HCT116 (cell line): ENCODE measurements at regions not wholly inside any gene's neighbourhood (a gene's known extent, or its start where the extent isn't known, plus 50 kb on each side); places are given as distances from the start of the nearest gene placed in this dataset.

Experiments
- ATAC-seq: fragments of 200-7000 bp; cut with Tn5 transposase; 2 replicates; pipeline ENCODE4 v1.9.1; 2020; ENCODE audit warnings: mild to moderate bottlenecking, moderate library complexity
- BruUV-seq: library from RNA; stranded (reverse); fragments of 400-500 nt; replicated peaks from 2 replicates; lab custom pipeline; 2021; lab: Mats Ljungman, UMichigan
- CTCF ChIA-PET: fragments of 300-600 bp; sonication (Branson Sonifier 250); formaldehyde crosslinking; loops from one replicate; lab custom pipeline; 2021; ENCODE audit warnings: antibody characterized with exemption; lab: Charles Lee
- POLR2A ChIA-PET: fragments of 300-600, 350-600 bp; sonication (Branson Sonifier 250); formaldehyde crosslinking; loops from one replicate; lab custom pipeline; 2021; ENCODE audit warnings: antibody characterized with exemption; lab: Charles Lee
- RAD21 ChIA-PET, 2 experiments: fragments of 300-600 bp; sonication (Branson Sonifier 250); formaldehyde crosslinking; loops; one replicate each; lab custom pipeline; 2023; ENCODE audit warnings: low total read pairs in 2 of 2; ENCODE audit not compliant: uncharacterized antibody in 2 of 2, unreplicated experiment in 2 of 2, low non-redundant PET in 1 of 2; lab: Charles Lee
- DNase-seq: peaks from one replicate; pipeline ENCODE4 v3.0.0-alpha.2; 2010; ENCODE audit warnings: low read depth, low spot score
- H2AFZ ChIP-seq: fragments of 200-600 bp; shearing (Covaris generic), sonication (generic); 2 replicates; pipeline ENCODE4 v1.6.1; 2017; ENCODE audit warnings: low read depth, mixed run types, mixed read lengths, antibody characterized with exemption, low read length; ENCODE audit not compliant: poor library complexity, severe bottlenecking
- H3K27ac ChIP-seq: 2 replicates; pipeline ENCODE4 v1.5.1; 2012; ENCODE audit warnings: low read depth, low read length
- H3K27me3 ChIP-seq: fragments of 200-600 bp; sonication (generic); 2 replicates; pipeline ENCODE4 v1.6.1; 2016; ENCODE audit warnings: mixed run types, low read length, mixed read lengths; ENCODE audit not compliant: insufficient read depth
- H3K36me3 ChIP-seq, 2 experiments: fragments of 200-500 bp in 1 of 2; fragments of 200-600 bp in 1 of 2; sonication (Bioruptor generic) in 1 of 2; sonication (generic) in 1 of 2; 2 replicates each; pipeline versions ENCODE4 v1.5.1 to v1.6.1; 2014 to 2016; ENCODE audit warnings: low read length in 2 of 2, inconsistent platforms in 1 of 2, mixed read lengths in 1 of 2, mixed run types in 1 of 2; ENCODE audit not compliant: insufficient read depth in 2 of 2, control insufficient read depth in 1 of 2
- H3K4me1 ChIP-seq, 2 experiments: fragments of 200-600 bp in 1 of 2; sonication (generic) in 1 of 2; 2 replicates each; pipeline versions ENCODE4 v1.5.1 to v1.6.1; 2012 to 2017; ENCODE audit warnings: low read length in 2 of 2, inconsistent platforms in 1 of 2, mild to moderate bottlenecking in 1 of 2, mixed read lengths in 1 of 2, mixed run types in 1 of 2, moderate library complexity in 1 of 2; ENCODE audit not compliant: insufficient read depth in 2 of 2, control insufficient read depth in 1 of 2
- H3K4me2 ChIP-seq: fragments of 200-600 bp; sonication (generic); 2 replicates; pipeline ENCODE4 v1.6.1; 2017; ENCODE audit warnings: mixed run types, low read length, mixed read lengths
- H3K4me3 ChIP-seq, 2 experiments: fragments of 200-600 bp in 1 of 2; sonication (generic) in 1 of 2; replicated peaks in 1 of 2; 2 replicates each; pipeline ENCODE4 v1.5.1; 2011 to 2016; ENCODE audit warnings: low read length in 2 of 2, control low read depth in 1 of 2, low read depth in 1 of 2, mild to moderate bottlenecking in 1 of 2, mixed read lengths in 1 of 2, mixed run types in 1 of 2
- H3K79me2 ChIP-seq: fragments of 200-600 bp; sonication (generic); 2 replicates; pipeline ENCODE4 v1.6.1; 2017; ENCODE audit warnings: mild to moderate bottlenecking, mixed run types, low read length, moderate library complexity, mixed read lengths; ENCODE audit not compliant: insufficient read depth
- H3K9ac ChIP-seq: fragments of 200-600 bp; sonication (generic); 2 replicates; pipeline ENCODE4 v1.6.1; 2016; ENCODE audit warnings: low read length, mixed read lengths
- H3K9me2 ChIP-seq: fragments of 200-600 bp; sonication (generic), shearing (Covaris generic); 2 replicates; pipeline ENCODE4 v1.6.1; 2017; ENCODE audit warnings: mixed run types, mild to moderate bottlenecking, moderate library complexity; ENCODE audit not compliant: insufficient read depth
- H3K9me3 ChIP-seq, 2 experiments: fragments of 200-500 bp in 1 of 2; fragments of 200-600 bp in 1 of 2; sonication (Bioruptor generic) in 1 of 2; sonication (generic) in 1 of 2; 2 replicates each; pipeline ENCODE4 v1.6.1; 2014 to 2017; ENCODE audit warnings: low read length in 2 of 2, mixed read lengths in 2 of 2, inconsistent platforms in 1 of 2, low read depth in 1 of 2, mild to moderate bottlenecking in 1 of 2, mixed run types in 1 of 2, moderate library complexity in 1 of 2; ENCODE audit not compliant: control insufficient read depth in 1 of 2, insufficient read depth in 1 of 2
- H4K20me1 ChIP-seq: fragments of 200-600 bp; sonication (generic), shearing (Covaris generic); 2 replicates; pipeline ENCODE4 v1.6.1; 2017; ENCODE audit warnings: mixed run types, mild to moderate bottlenecking, moderate library complexity; ENCODE audit not compliant: insufficient read depth
- CBX3 ChIP-seq: IDR thresholded peaks from 2 replicates; pipeline ENCODE4 v1.6.1; 2012; ENCODE audit warnings: low read depth
- CEBPB ChIP-seq: IDR thresholded peaks from 2 replicates; pipeline ENCODE4 v1.6.1; 2012; ENCODE audit warnings: low read depth
- EGR1 ChIP-seq: IDR thresholded peaks from 2 replicates; pipeline ENCODE4 v1.6.1; 2012; ENCODE audit warnings: low read depth
- EZH2phosphoT487 ChIP-seq: fragments of 200-600 bp; IDR thresholded peaks from 2 replicates; pipeline ENCODE4 v1.6.1; 2018; ENCODE audit warnings: antibody characterized with exemption, borderline replicate concordance
- JUND ChIP-seq: IDR thresholded peaks from 2 replicates; pipeline ENCODE4 v1.6.1; 2012
- POLR2AphosphoS5 ChIP-seq: IDR thresholded peaks from 2 replicates; pipeline ENCODE4 v1.6.1; 2011; ENCODE audit warnings: mild to moderate bottlenecking, low read depth, low read length, moderate library complexity
- RAD21 ChIP-seq: IDR thresholded peaks from 2 replicates; pipeline ENCODE4 v1.6.1; 2012; ENCODE audit warnings: low read depth, mild to moderate bottlenecking
- SIN3A ChIP-seq: IDR thresholded peaks from 2 replicates; pipeline ENCODE4 v1.6.1; 2012; ENCODE audit warnings: low read depth
- SP1 ChIP-seq: IDR thresholded peaks from 2 replicates; pipeline ENCODE4 v1.6.1; 2012; ENCODE audit warnings: low read depth
- TCF7L2 ChIP-seq: IDR thresholded peaks from 2 replicates; pipeline ENCODE4 v1.7.0; 2011; ENCODE audit warnings: borderline replicate concordance, inconsistent platforms; ENCODE audit not compliant: insufficient read depth, insufficient read length; ENCODE audit errors: extremely low read depth
- ZNF274 ChIP-seq: fragments of 200-500 bp; sonication (Bioruptor generic); IDR thresholded peaks from 2 replicates; pipeline ENCODE4 v1.6.1; 2014; ENCODE audit warnings: mild to moderate bottlenecking, low read depth, low read length, inconsistent platforms
- intact Hi-C: fragments of 100-400 bp; cut with micrococcal nuclease; formaldehyde crosslinking; loops from 2 replicates; pipeline ENCODE4 v1.10.0; 2022
- TF ChIP-seq, protein P1 (sequence below), 3 experiments: fragments of 200-600 bp in 1 of 3; sonication (generic) in 1 of 3; IDR thresholded peaks in 2 of 3; conservative IDR thresholded peaks in 1 of 3; 2 replicates each; pipeline ENCODE4 v1.5.1; 2012 to 2017; ENCODE audit warnings: low read depth in 2 of 3, low read length in 2 of 3, antibody characterized with exemption in 1 of 3, borderline replicate concordance in 1 of 3, control low read depth in 1 of 3, mild to moderate bottlenecking in 1 of 3, mixed read lengths in 1 of 3, mixed run types in 1 of 3, moderate library complexity in 1 of 3; ENCODE audit not compliant: insufficient read depth in 1 of 3
- TF ChIP-seq, protein P2 (sequence below): IDR thresholded peaks from 2 replicates; pipeline ENCODE4 v1.6.1; 2011; ENCODE audit warnings: mild to moderate bottlenecking, low read length, moderate library complexity; ENCODE audit not compliant: insufficient replicate concordance; ENCODE audit errors: extremely low read depth

DNA sequence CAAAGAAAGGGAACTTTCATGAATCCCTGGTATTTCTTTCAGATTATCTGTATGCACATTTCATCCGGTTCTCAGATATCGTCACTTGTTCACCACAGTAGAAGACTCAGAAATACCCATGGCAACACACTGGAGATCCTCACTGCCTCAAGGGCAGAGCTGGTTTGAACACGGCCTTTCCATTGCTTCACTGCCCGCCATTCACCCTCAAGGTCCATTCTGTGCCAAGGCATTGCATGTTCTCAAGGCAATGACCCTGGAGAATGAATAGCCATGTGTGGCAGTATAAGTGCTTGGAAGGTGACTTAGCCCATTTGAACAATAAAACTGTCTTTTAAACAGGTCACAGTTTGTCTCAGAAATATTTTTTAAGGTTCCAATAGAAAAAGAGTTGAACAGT lies 606.5 kb downstream of the IPMK start:
- ATAC-seq, result no peak
- ChIA-PET RAD21 (no interaction called here), POLR2A (no interaction called here), CTCF (no interaction called here)
- no peak for DNase-seq
- H3K9me2 ChIP-seq, result no peaks in the 10 kb centered on the region
- H3K4me3 ChIP-seq, result no peak overlapping the region
- H4K20me1 ChIP-seq, result no peaks in the 10 kb centered on the region; the same call in 1 of the 2 replicates
- H3K27me3 ChIP-seq, result no peaks in the 10 kb centered on the region
- H3K79me2 ChIP-seq, result no peaks in the 10 kb centered on the region
- H2AFZ ChIP-seq, result no peak overlapping the region
- no peak overlapping the region for H3K27ac ChIP-seq
- BruUV-seq, result no TSS peak
- no peaks in the 10 kb centered on the region for H3K4me1 ChIP-seq
- peaks cover 0 to 5% of the 10 kb centered on the region in 2 experiments; a peak in 1 of 4 replicates for H3K9me3 ChIP-seq
- no peaks in the 10 kb centered on the region for H3K36me3 ChIP-seq
- H3K9ac ChIP-seq, result no peak overlapping the region
- no peak overlapping the region for H3K4me2 ChIP-seq
- intact Hi-C loops, result no loop called here
- TF ChIP-seq JUND (no peak), POLR2AphosphoS5 (no peak), SP1 (no peak), EGR1 (no peak), SIN3A (no peak), EZH2phosphoT487 (no peak), ZNF274 (no peak), CBX3 (no peak), CEBPB (no peak), RAD21 (no peak), TCF7L2 (no peak)
- TF ChIP-seq, protein P1, sequence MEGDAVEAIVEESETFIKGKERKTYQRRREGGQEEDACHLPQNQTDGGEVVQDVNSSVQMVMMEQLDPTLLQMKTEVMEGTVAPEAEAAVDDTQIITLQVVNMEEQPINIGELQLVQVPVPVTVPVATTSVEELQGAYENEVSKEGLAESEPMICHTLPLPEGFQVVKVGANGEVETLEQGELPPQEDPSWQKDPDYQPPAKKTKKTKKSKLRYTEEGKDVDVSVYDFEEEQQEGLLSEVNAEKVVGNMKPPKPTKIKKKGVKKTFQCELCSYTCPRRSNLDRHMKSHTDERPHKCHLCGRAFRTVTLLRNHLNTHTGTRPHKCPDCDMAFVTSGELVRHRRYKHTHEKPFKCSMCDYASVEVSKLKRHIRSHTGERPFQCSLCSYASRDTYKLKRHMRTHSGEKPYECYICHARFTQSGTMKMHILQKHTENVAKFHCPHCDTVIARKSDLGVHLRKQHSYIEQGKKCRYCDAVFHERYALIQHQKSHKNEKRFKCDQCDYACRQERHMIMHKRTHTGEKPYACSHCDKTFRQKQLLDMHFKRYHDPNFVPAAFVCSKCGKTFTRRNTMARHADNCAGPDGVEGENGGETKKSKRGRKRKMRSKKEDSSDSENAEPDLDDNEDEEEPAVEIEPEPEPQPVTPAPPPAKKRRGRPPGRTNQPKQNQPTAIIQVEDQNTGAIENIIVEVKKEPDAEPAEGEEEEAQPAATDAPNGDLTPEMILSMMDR (IDR thresholded peaks at IDR 0.05 in 2 of 3, conservative IDR thresholded peaks at IDR 0.05 in 1 of 3; ENCODE audit: borderline replicate concordance in 1 of 3, insufficient read depth in 1 of 3, low read depth in 2 of 3, low read length in 2 of 3), result no peak
- TF ChIP-seq, protein P2, sequence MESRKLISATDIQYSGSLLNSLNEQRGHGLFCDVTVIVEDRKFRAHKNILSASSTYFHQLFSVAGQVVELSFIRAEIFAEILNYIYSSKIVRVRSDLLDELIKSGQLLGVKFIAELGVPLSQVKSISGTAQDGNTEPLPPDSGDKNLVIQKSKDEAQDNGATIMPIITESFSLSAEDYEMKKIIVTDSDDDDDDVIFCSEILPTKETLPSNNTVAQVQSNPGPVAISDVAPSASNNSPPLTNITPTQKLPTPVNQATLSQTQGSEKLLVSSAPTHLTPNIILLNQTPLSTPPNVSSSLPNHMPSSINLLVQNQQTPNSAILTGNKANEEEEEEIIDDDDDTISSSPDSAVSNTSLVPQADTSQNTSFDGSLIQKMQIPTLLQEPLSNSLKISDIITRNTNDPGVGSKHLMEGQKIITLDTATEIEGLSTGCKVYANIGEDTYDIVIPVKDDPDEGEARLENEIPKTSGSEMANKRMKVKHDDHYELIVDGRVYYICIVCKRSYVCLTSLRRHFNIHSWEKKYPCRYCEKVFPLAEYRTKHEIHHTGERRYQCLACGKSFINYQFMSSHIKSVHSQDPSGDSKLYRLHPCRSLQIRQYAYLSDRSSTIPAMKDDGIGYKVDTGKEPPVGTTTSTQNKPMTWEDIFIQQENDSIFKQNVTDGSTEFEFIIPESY, result no peak
